HuH-7 (cell line): ENCODE measurements at regions not wholly inside any gene's neighbourhood (a gene's known extent, or its start where the extent isn't known, plus 50 kb on each side); places are given as distances from the start of the nearest gene placed in this dataset.
"Not testable (repeated sequence)": the region's sequence is repeated elsewhere in the genome, so short reads cannot be mapped to it uniquely, and the experiment has no call there.

Source experiments
- DNase-seq: peaks from one replicate; pipeline ENCODE4 v3.0.0; 2011; ENCODE audit warnings: low spot score

- no peak for DNase-seq
Observed at GRCh38 chr18:59038295-59039039, 101.2 kb upstream of the SEC11C start.

- not testable (repeated sequence) for DNase-seq
Observed at GRCh38 chr18:59039040-59039320, 100.7 kb upstream of the SEC11C start.

DNA sequence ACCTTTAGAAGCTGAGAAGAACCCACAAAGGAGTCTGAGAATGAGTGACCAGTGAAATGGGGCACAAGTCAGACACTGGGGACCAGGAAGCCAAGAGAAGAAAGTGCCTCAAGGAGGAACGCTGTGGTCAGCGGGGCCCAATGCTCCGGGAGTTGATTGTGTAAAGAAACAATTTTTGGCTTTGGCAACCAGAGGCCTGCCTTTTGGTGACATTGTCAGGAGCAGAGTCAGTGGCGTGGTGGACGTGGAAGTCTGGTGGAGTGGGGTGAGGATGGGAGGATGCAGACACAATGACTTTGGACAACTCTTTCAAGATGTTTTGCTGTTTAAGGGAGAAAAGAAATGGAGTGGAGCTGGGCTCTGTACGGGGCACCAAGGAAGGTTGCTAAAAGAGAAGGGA, 100.2 kb upstream of the SEC11C start:
- DNase-seq, result no peak

DNA sequence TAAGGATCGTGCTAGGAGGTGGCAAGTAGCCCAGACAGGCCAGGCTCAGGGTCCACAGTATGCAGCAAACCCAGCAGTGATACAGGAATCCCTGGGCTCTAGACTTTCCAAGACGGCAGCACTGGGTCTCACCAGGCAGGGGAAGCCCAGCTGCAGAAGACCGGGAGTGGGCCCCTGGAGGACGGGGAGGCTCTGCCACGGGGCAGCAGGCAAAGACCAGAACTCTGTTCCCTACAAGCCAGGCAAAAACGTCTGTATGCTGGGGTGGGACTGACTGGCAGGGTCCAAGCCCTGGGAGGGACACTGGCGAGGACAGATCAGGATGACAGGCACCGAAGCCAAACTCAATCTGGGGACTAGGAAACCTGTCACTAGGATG, 98.9 kb upstream of the SEC11C start:
- no peak for DNase-seq

DNA sequence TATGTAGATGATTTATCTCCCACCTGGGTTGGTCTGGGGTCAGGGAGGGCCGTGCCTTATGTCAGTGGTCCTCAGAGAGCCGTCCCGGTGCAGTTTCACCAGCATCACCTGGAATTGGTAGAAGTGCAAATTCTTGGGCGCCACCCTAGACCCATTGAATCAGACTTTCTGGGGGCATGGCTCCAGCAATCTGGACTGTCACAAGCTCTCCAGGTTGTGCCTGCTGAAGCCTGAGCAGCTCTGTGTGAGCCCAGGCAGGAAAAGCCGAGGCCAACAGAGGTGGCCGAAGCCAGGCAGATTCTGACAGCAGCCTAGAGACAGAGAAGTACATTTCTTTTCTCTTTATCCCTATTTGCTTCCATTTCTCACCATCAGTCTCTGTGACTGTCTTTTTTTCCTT, 98.4 kb upstream of the SEC11C start:
- DNase-seq, result no peak

DNA sequence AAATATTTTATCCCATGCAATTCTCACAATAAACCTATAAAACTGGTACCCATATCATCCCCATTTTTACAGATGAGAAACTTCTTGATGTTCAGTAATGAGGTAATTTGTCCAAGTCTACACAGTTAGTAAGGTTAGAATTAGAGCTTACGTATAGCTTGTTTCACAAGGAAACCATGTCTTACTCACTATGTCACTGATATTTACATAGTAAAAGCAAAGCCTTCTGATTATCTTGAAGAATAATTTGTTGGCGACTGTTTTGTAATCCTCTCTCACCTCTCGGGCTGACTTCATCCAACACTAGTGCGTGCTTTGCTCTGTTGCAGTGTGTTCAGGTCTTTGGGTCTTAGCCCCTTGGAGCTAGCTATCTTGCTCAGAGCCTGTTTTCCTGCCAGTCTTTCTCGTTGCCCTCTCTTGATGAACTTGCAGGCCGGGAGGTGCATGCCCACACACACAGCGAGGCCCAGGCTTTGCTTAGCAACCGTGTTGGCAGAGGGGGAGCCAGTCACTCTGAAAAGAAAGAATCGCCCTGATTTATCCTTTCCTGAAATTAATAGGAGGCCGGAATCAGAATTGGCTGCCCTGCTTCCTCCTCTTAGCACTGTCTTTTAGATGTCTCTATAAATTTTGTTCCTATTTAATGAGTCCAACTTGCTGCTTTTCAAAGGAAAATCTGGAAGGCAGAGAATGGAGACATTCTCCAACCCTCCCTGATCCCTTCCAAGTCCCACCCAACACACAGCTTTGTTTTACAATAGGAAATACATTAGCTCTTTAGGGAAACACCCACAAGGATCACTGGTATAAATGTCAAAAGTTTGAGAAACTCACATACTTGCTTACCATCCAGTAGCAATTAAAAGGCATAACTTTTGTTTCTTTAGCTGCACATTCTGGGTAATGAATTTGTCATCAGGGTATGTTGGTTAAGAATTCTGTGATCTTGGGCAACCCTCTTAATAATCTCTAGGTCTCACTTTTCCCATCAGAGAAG, 97.6 kb upstream of the SEC11C start:
- no peak for DNase-seq

DNA sequence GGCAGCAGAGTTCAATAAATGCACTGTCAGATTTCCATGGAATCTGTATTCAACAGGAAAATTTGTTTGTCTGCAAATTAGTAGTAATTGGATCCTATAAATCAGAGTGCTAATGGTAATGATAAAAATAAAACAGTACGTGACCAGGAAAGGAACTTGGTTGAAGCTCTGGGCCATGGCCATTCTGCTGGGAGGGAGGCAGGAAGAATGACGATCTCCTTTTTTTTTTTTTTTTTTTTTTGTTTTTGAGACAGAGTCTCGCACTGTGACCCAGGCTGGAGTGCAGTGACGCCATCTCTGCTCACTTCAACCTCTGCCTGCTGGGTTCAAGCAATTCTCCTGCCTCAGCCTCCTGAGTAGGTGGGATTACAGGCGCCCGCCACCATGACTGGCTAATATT, 94.8 kb upstream of the SEC11C start:
- DNase-seq, result no peak

GRCh38 chr18:59047321-59048047, 92.2 kb upstream of the SEC11C start:
- no peak for DNase-seq

GRCh38 chr18:59048048-59048363, 91.7 kb upstream of the SEC11C start:
- DNase-seq, result no peak

GRCh38 chr18:59048378-59048777, 91.3 kb upstream of the SEC11C start:
- DNase-seq, result no peak

DNA sequence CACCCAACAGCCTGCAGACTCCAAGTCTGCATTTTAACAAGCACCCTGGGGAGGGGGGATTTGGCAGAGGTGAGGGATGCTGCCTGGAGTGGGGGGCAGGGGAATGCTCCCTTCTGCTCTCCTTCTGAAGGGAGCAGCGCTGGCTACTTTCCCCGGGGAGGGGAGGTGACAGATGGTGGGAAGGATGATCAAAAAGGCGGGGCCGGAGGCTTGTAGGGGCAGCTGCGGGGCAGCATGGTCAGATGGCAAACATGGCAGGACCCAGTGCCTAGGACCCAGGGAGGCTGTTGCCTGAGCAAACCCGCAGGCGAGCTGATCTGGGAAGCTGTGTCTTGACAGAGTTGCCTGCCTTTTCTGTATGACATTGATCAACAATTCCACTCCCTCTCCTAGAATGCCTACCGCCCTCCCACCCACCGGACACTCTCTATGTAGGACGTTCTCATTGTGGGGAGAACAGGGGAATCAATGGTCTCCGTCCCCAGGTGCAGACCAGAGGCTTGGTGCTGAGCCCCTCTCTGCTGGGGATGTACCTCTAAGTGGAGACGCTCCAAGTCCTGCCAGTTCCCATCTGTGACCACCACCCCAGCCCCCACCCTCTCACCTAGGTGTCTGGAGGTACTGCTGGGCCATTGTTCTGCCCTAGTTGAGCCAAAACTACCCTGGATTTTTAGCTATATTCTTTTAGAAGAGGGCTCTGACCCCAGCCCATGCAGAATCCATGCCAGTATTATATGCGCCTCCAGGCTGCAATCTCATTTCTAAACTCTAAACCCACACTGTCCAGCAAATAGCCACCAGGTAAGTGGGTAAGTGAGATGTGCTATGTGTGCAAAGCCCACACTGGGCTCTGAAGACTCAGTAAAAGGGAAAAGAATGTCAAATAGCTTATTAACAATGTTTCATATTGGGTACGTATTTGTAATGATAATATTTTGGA, 89.7 kb upstream of the SEC11C start:
- no peak for DNase-seq

GRCh38 chr18:59050661-59051057, 89.0 kb upstream of the SEC11C start:
- no peak for DNase-seq

- no peak for DNase-seq
Observed at GRCh38 chr18:59051470-59052165, 88.1 kb upstream of the SEC11C start.

- no peak for DNase-seq
Observed at GRCh38 chr18:59052965-59053820, 86.5 kb upstream of the SEC11C start.

DNA sequence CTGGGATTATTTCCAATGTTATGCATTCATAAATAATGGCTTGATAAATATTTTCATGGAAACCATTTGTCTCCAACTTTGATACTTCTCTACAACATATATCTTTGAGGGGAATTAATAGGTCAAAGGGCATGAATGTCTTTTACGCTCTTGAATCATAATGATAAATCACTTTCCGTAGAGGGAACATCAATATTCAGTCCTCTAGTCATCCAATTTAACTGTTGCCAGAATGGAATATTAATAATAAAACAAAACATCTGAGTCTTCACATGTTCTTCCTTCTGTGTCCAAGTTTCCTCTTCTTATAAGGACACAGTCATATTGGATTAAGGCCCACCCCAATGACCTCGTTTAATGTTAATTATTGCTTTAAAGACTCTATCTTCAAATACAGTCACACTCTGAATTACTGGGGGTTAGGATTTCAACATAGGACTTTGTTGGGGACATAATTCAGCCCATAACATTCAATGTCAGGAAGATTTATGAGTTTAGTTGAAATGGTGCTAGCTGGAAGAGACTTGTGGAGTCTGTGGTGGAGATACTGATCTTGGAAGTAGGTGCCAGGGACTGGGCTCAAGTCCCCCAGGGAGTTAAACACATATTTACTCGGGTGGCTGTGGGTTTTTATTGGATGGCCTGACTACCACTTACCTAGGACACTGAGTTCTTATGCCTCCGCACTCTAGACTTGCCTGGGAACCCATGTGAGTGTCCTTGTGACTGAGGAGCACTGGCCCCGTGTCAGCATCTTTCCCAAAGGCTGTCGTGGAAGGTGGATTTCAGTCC, 85.0 kb upstream of the SEC11C start:
- DNase-seq, result no peak

DNA sequence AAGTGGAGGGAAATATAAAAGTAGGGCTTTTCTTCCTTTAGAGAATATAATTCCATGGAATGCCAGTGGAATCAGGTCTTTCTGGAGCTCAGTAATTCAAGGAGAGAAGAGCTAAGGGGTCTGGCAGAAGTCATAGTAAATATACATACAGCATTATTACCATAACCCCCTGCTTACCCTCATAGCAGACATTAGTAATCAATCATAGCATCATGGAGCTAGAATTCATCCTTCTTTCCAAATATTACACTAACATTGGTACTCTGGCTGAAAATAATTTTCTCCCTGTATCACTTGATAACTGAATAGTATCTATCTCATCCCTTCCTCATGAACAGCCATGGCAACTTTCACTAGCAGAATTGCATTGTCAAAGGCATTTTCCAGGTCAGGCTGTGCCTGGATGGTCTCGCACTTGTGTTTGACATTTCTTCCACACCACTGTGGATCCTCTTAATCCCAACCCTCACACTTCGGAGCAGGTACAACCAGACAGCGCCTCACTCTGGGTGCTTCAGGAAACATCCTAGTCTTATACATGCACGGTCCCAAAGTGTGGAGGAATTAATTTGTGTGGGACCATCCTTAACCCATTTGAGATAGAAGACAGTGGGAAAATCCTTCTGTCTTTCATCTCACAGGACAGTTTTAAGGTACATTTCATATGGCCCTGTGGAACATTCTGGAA, 84.2 kb upstream of the SEC11C start:
- DNase-seq, result no peak

GRCh38 chr18:59056706-59057492, 82.8 kb upstream of the SEC11C start:
- DNase-seq, result peak; percentile 49

DNA sequence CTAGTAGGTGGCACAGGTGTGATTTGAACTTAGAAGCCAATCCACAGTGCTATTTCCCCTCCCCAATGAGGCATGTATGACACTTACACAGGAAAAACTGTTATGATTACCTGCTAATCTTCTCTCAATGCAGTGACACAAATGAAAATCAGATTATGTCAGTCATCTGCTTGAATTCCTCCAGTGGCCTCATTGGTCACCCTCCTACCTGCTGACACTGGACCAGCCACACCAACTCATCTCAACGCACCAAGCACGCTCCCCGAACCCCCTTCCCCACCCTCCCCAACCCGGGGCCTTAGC, 82.2 kb upstream of the SEC11C start:
- no peak for DNase-seq
